ENCODE measurements at regions not wholly inside any gene's neighbourhood (a gene's known extent, or its start where the extent isn't known, plus 50 kb on each side); places are given as distances from the start of the nearest gene placed in this dataset.

GRCh38 chr10:47190301-47190700, 109.7 kb upstream of the GDF10 start:
- DNase-seq (ENCODE audit: low read depth): no peak

GRCh38 chr10:47190802-47191450, 109.1 kb upstream of the GDF10 start:
- no peak for DNase-seq (ENCODE audit: low read depth)

GRCh38 chr10:47192273-47192672, 107.7 kb upstream of the GDF10 start:
- DNase-seq (ENCODE audit: low read depth): no peak

- DNase-seq (ENCODE audit: low read depth): no peak
These were observed 106.3 kb upstream of the GDF10 start for GRCh38 chr10:47193666-47194065.

GRCh38 chr10:47195274-47195885, 104.6 kb upstream of the GDF10 start:
- DNase-seq (ENCODE audit: low read depth): no peak

- DNase-seq (ENCODE audit: low read depth): no peak
These were observed 103.3 kb upstream of the GDF10 start for GRCh38 chr10:47196691-47197090.

- DNase-seq (ENCODE audit: low read depth): no peak
These were observed 101.8 kb upstream of the GDF10 start for GRCh38 chr10:47198221-47198620.

GRCh38 chr10:47205192-47205591, 94.8 kb upstream of the GDF10 start:
- DNase-seq (ENCODE audit: low read depth): no peak

- no peak for DNase-seq (ENCODE audit: low read depth)
These were observed 93.3 kb upstream of the GDF10 start for GRCh38 chr10:47206449-47207280.

GRCh38 chr10:47207281-47207615, 92.7 kb upstream of the GDF10 start:
- DNase-seq (ENCODE audit: low read depth): no peak

- DNase-seq (ENCODE audit: low read depth): no peak
These were observed 92.0 kb upstream of the GDF10 start for GRCh38 chr10:47207894-47208469.

- DNase-seq (ENCODE audit: low read depth): no peak
These were observed 90.5 kb upstream of the GDF10 start for GRCh38 chr10:47209466-47209865.

- DNase-seq (ENCODE audit: low read depth): no peak
These were observed 85.5 kb upstream of the GDF10 start for GRCh38 chr10:47214520-47214919.

- no peak for DNase-seq (ENCODE audit: low read depth)
These were observed 82.9 kb upstream of the GDF10 start for GRCh38 chr10:47217113-47217512.

GRCh38 chr10:47218803-47219202, 81.2 kb upstream of the GDF10 start:
- no peak for DNase-seq (ENCODE audit: low read depth)

GRCh38 chr10:47222461-47222860, 77.5 kb upstream of the GDF10 start:
- no peak for DNase-seq (ENCODE audit: low read depth)

GRCh38 chr10:47223236-47223635, 76.8 kb upstream of the GDF10 start:
- no peak for DNase-seq (ENCODE audit: low read depth)

GRCh38 chr10:47224546-47225218, 75.3 kb upstream of the GDF10 start:
- no peak for DNase-seq (ENCODE audit: low read depth)

GRCh38 chr10:47225219-47225927, 74.6 kb upstream of the GDF10 start:
- DNase-seq (ENCODE audit: low read depth): no peak

- DNase-seq (ENCODE audit: low read depth): no peak
These were observed 73.9 kb upstream of the GDF10 start for GRCh38 chr10:47225928-47226645.

- no peak for DNase-seq (ENCODE audit: low read depth)
These were observed 69.5 kb upstream of the GDF10 start for GRCh38 chr10:47230482-47230881.
